Loucy (cell line): ENCODE measurements at regions not wholly inside any gene's neighbourhood (a gene's known extent, or its start where the extent isn't known, plus 50 kb on each side); places are given as distances from the start of the nearest gene placed in this dataset.

Experiments used
- H2AFZ ChIP-seq: fragments of 200-600 bp; sonication (generic); 2 replicates; pipeline ENCODE4 v1.6.0; 2016; ENCODE audit warnings: antibody characterized with exemption, mild to moderate bottlenecking, low read length, moderate library complexity
- H3F3A ChIP-seq: fragments of 200-600 bp; 2 replicates; pipeline ENCODE4 v1.6.0; 2016; ENCODE audit warnings: antibody characterized with exemption, low read depth, mild to moderate bottlenecking
- H3K27me3 ChIP-seq: fragments of 200-600 bp; sonication (generic); 2 replicates; pipeline ENCODE4 v1.6.1; 2014; ENCODE audit warnings: low read length, mild to moderate bottlenecking; ENCODE audit not compliant: insufficient read depth, poor library complexity, severe bottlenecking
- H3K36me3 ChIP-seq: fragments of 200-600 bp; sonication (generic); 2 replicates; pipeline ENCODE4 v1.6.1; 2016; ENCODE audit warnings: low read length; ENCODE audit not compliant: insufficient read depth
- H3K4me1 ChIP-seq: fragments of 200-600 bp; sonication (generic); 2 replicates; pipeline ENCODE4 v1.5.1; 2014; ENCODE audit warnings: low read length, mild to moderate bottlenecking; ENCODE audit not compliant: insufficient read depth, poor library complexity, severe bottlenecking
- H3K4me2 ChIP-seq: fragments of 200-600 bp; sonication (generic); 2 replicates; pipeline ENCODE4 v1.6.0; 2014; ENCODE audit warnings: antibody characterized with exemption, low read length, low read depth, mild to moderate bottlenecking; ENCODE audit not compliant: poor library complexity, severe bottlenecking
- H3K4me3 ChIP-seq: fragments of 200-600 bp; sonication (generic); 2 replicates; pipeline ENCODE4 v1.5.1; 2014; ENCODE audit warnings: low read length, mild to moderate bottlenecking, mixed read lengths; ENCODE audit not compliant: poor library complexity, severe bottlenecking
- H3K79me2 ChIP-seq: fragments of 200-600 bp; sonication (generic); 2 replicates; pipeline ENCODE4 v1.6.1; 2014; ENCODE audit warnings: low read length; ENCODE audit not compliant: insufficient read depth
- H3K9ac ChIP-seq: fragments of 200-600 bp; sonication (generic); 2 replicates; pipeline ENCODE4 v1.6.0; 2014; ENCODE audit warnings: mild to moderate bottlenecking, low read depth, low read length, moderate library complexity; ENCODE audit not compliant: poor library complexity, severe bottlenecking
- H3K9me2 ChIP-seq: fragments of 200-600 bp; sonication (generic); replicated peaks from 2 replicates; pipeline ENCODE4 v1.6.1; 2016; ENCODE audit warnings: low read depth, low read length, mixed read lengths
- H3K9me3 ChIP-seq: fragments of 200-600 bp; sonication (generic); 2 replicates; pipeline ENCODE4 v1.6.1; 2014; ENCODE audit warnings: mild to moderate bottlenecking, antibody characterized with exemption, low read length, low read depth; ENCODE audit not compliant: insufficient read depth
- H4K20me1 ChIP-seq: fragments of 200-600 bp; sonication (generic); 2 replicates; pipeline ENCODE4 v1.6.0; 2014; ENCODE audit warnings: antibody characterized with exemption, low read length, mild to moderate bottlenecking; ENCODE audit not compliant: insufficient read depth, poor library complexity, severe bottlenecking
- EZH2phosphoT487 ChIP-seq: fragments of 200-600 bp; IDR thresholded peaks from 2 replicates; pipeline ENCODE4 v1.6.1; 2018; ENCODE audit warnings: antibody characterized with exemption, mild to moderate bottlenecking, moderate library complexity, borderline replicate concordance
- TF ChIP-seq, protein P1 (sequence below): fragments of 200-600 bp; sonication (generic); conservative IDR thresholded peaks from 2 replicates; pipeline ENCODE4 v1.5.1; 2014; ENCODE audit warnings: mild to moderate bottlenecking, antibody characterized with exemption, low read length

DNA sequence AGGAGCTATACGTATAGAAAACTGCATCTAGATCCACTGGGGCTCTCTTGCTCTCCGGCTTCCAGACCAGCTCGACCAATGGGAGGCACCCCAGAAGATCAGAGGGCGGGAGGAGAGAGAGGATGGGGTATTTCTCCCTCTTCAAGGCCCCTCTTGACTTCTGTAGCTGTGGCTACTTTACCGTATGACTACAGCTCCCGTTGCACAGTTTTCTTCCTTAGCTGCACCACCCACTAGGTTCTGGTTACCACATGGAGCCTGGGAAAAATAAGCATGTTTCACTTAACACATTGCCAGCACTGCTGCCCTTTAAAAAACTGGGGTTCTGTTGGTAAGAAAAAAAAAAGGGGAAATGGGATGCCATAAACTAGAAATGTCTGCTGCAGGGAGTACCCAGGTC lies 214.4 kb downstream of the TBX5 start:
- Histone ChIP-seq H3K36me3 (no peaks in the 10 kb centered on the region), H3K4me1 (no peaks in the 10 kb centered on the region), H4K20me1 (no peaks in the 10 kb centered on the region), H3K27me3 (no peaks in the 10 kb centered on the region), H3K4me2 (no peak overlapping the region), H3K9me3 (no peaks in the 10 kb centered on the region), H3K79me2 (no peaks in the 10 kb centered on the region), H3K9me2 (no peaks in the 10 kb centered on the region), H3K4me3 (no peak overlapping the region), H3K9ac (no peak overlapping the region), H3F3A (no peaks in the 10 kb centered on the region), H2AFZ (no peak overlapping the region)
- TF ChIP-seq, protein P1, sequence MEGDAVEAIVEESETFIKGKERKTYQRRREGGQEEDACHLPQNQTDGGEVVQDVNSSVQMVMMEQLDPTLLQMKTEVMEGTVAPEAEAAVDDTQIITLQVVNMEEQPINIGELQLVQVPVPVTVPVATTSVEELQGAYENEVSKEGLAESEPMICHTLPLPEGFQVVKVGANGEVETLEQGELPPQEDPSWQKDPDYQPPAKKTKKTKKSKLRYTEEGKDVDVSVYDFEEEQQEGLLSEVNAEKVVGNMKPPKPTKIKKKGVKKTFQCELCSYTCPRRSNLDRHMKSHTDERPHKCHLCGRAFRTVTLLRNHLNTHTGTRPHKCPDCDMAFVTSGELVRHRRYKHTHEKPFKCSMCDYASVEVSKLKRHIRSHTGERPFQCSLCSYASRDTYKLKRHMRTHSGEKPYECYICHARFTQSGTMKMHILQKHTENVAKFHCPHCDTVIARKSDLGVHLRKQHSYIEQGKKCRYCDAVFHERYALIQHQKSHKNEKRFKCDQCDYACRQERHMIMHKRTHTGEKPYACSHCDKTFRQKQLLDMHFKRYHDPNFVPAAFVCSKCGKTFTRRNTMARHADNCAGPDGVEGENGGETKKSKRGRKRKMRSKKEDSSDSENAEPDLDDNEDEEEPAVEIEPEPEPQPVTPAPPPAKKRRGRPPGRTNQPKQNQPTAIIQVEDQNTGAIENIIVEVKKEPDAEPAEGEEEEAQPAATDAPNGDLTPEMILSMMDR = no peak
- no peak for TF ChIP-seq EZH2phosphoT487

DNA sequence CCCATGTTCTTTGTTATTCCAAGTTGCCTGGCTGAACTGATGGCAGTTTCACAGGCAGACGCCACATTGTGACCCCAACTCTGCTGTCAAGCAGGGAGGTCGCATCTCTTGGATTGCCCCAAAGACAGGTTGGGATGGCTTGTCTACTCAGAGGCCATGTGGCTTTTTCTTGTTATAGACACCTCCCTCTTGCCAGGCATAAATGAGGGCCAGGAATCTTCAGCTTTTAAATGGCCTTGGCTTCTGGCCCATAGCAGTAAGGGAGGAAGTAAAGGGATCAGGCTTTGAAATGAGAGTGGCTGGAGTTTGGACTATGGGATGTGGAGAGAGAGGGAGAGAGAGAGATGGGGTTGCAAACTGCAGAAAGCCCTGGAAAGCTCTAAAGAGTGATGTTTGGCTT lies 215.0 kb downstream of the TBX5 start:
- H3F3A ChIP-seq = no peaks in the 10 kb centered on the region
- no peak overlapping the region for H3K4me2 ChIP-seq
- TF ChIP-seq, protein P1 = no peak
- no peak for TF ChIP-seq EZH2phosphoT487
- H3K36me3 ChIP-seq = no peaks in the 10 kb centered on the region
- no peaks in the 10 kb centered on the region for H3K4me1 ChIP-seq
- H3K9me2 ChIP-seq = no peaks in the 10 kb centered on the region
- no peak overlapping the region for H3K9ac ChIP-seq
- no peak overlapping the region for H3K4me3 ChIP-seq
- no peaks in the 10 kb centered on the region for H3K9me3 ChIP-seq
- no peak overlapping the region for H2AFZ ChIP-seq
- no peaks in the 10 kb centered on the region for H3K79me2 ChIP-seq
- H4K20me1 ChIP-seq = no peaks in the 10 kb centered on the region
- H3K27me3 ChIP-seq = no peaks in the 10 kb centered on the region

DNA sequence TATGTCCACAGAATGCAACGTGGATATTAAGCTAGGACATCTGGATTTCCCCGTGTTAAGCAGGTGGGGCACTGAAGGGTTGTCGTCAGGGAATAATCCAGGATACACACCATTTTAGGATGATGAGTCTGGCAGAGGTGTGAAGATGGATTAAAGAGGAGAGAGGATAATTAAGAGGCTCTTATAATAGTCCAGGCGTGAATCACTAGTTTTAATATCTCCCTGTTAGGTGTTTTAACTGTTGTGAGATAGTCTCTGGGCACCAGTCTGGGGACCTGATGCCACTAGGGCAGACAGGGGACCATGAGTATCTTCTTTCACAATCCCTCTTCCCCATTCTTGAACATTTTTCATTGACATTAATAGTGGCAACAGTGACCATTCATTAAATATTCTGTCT lies 216.7 kb downstream of the TBX5 start:
- H2AFZ ChIP-seq = no peak overlapping the region
- H3K27me3 ChIP-seq = no peaks in the 10 kb centered on the region
- H4K20me1 ChIP-seq = no peaks in the 10 kb centered on the region
- H3K36me3 ChIP-seq = no peaks in the 10 kb centered on the region
- H3K79me2 ChIP-seq = no peaks in the 10 kb centered on the region
- no peak overlapping the region for H3K9ac ChIP-seq
- no peaks in the 10 kb centered on the region for H3K9me3 ChIP-seq
- H3K4me1 ChIP-seq = no peaks in the 10 kb centered on the region
- H3K4me3 ChIP-seq = no peak overlapping the region
- no peaks in the 10 kb centered on the region for H3F3A ChIP-seq
- TF ChIP-seq EZH2phosphoT487 = no peak
- TF ChIP-seq, protein P1 = no peak
- H3K4me2 ChIP-seq = no peak overlapping the region
- no peaks in the 10 kb centered on the region for H3K9me2 ChIP-seq
